GM21381 (cell line): ENCODE measurements at regions not wholly inside any gene's neighbourhood (a gene's known extent, or its start where the extent isn't known, plus 50 kb on each side); places are given as distances from the start of the nearest gene placed in this dataset.

ENCODE experiments used
- ATAC-seq: cut with Tn5 transposase; IDR thresholded peaks from one replicate; pipeline ENCODE4 v1.9.1; 2021; ENCODE audit warnings: mild to moderate bottlenecking, moderate library complexity; ENCODE audit not compliant: unreplicated experiment

DNA sequence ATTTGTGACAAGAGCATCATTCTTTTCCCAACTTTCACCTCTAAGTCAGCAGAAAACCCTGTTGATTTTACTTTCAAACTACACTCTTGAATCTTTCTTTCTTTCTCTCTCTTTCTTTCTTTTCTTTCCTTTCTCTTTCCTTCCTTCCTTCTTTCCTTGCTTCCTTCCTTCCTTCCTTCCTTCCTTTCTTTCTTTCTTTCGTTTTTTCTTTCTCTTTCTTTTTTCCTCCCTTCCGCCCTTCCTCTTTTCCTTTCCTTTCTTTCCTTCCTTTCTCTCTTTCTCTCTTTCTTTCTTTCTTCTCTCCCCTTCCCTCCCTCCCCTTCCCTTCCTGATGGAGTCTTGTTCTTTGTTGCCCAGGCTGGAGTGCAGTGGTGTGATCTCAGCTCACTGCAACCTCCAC is 649.5 kb downstream of the PLCL1 start:
- no peak for ATAC-seq

- ATAC-seq: no peak
Measured at GRCh38 chr2:198452327-198452726, 647.9 kb downstream of the PLCL1 start.

DNA sequence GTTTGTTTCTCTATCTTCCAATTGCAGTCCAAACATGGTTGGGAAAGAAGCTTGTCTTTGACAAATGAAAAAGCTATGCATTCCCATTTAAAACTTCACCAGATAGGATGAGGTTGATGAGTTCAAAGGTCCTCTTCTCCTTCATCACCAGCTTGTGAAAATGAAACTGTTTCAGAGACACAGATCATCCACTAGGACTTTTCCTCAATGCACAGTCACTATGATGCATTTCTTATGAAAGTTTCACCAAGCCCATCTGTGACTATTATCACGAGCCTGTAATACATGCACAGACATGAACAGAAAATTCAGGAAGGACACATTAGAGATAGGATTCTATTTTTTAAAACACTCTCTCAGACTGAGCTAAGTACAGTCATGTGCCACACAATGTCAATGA is 644.4 kb downstream of the PLCL1 start:
- ATAC-seq: no peak

DNA sequence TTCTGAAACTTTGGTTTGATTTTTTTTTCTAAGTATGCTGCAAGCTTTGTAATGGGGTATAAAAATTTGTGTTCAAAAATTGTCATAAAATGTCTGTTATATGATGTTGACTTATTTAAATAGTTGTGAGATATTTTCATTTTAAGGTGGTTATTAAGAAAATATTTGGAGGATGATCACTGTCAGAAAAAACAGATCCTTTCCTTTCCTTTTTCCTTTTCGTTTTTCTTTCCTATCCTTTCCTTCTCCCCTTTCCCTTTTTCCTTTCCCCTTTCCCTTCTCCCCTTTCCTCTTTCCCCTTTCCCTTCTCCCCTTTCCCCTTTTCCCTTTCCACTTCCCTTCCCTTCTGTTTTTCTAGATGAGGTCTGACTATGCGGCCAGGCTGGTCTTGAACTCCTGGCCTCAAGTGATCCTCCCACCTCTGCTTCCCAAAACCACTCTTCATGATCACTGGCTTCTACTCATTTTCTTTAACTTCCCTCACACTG is 640.5 kb downstream of the PLCL1 start:
- ATAC-seq: no peak

GRCh38 chr2:198441901-198442300 is 637.5 kb downstream of the PLCL1 start:
- no peak for ATAC-seq

GRCh38 chr2:198441246-198441645 is 636.9 kb downstream of the PLCL1 start:
- ATAC-seq: no peak

- no peak for ATAC-seq
Measured at GRCh38 chr2:198440833-198441232, 636.4 kb downstream of the PLCL1 start.

GRCh38 chr2:198438331-198438730 is 633.9 kb downstream of the PLCL1 start:
- ATAC-seq: no peak

GRCh38 chr2:198424112-198424511 is 619.7 kb downstream of the PLCL1 start:
- no peak for ATAC-seq

GRCh38 chr2:198417836-198418235 is 613.4 kb downstream of the PLCL1 start:
- no peak for ATAC-seq

- ATAC-seq: no peak
Measured at GRCh38 chr2:198414976-198415375, 610.6 kb downstream of the PLCL1 start.

DNA sequence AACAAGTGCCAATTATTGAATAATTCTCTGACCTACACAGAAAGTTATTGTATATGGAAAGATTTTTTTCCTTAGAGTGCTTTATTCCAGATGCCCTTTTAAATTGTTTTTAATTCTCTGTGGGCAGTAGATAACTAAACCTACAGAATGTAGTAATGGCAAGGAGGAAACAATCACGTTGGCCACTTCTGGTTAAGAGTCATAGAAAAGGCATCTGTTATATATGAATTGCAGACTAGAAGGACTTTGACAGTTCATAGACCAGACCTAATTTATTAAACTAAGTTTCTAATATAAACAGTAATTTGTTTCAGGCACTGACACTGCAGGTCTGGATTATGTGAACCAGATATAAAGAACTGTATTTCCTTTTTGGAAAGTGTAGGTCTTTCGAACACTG is 607.5 kb downstream of the PLCL1 start:
- ATAC-seq: no peak

DNA sequence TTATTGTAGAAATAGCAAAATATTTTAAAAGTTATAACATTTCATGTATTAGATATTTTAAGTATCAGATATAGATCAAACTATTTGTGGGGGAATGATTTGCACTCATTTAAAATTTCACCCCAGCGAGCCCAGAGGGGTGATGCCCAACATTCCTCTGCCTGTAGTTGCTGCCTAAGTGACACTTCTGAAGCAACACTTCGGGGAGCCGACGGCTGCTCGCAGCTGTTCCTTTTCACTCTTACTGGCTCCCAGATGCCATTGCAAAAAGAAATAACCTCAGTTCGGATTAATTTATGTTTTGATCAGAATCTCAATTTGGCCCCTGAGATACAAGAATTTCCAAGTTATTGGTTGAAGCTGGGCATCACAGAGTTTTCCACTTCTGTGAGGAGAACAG is 603.8 kb downstream of the PLCL1 start:
- ATAC-seq: no peak

GRCh38 chr2:198405311-198405710 is 600.9 kb downstream of the PLCL1 start:
- ATAC-seq: no peak

DNA sequence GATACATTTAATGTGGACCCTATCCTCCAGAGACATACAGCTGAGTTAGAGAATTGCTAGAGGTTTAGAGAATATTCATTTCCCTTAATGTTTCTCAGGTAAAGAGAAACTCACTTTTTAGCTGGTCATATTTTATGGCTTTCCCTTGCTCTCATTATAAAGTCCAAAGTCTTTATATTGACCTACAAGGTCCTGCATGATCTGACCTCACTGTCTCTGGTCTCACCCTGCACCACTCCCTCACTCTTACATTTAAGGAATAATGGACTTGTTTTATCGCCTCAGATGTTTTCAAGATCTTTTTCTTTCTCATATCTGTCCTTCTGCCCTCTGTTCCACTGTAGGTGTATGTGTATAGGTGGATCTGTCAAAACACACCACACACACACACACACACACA is 597.3 kb downstream of the PLCL1 start:
- ATAC-seq: no peak

DNA sequence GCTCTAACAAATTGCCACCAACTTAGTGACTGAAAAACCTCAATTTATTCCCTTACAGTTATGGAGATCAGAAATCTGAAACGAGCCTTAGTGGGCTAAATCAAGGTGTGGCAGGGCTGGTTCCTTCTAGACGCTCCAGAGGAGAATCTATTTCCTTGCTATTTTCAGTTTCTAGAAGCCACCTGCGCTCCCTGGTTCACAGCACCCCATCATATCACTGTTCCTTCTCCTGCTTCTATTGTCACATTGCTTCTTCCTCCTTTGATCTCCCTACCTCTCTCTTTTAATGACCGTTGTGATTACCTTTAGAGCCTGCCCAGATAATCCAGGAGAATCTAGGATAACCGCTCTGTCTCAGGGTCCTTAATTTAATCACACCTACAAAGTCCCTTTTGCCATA is 596.6 kb downstream of the PLCL1 start:
- ATAC-seq: no peak

DNA sequence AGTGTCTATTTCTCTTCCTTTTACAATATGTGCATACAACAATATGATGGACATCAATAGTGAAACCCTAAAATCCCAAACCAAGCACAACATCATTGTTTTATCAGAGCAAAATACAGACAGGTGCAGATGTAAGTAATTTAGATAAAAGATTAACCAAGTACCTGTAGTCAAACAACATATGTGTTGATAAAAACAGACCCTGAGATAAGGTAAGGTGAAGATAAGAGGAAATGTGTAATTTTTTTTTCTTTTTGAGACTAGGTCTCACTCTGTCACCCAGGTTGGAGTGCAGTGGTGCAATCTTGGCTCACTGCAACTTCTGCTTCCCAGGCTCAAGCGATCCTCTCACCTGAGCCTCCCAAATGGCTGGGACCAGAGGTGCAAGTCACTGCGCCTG is 589.8 kb downstream of the PLCL1 start:
- no peak for ATAC-seq

GRCh38 chr2:198390670-198391069 is 586.3 kb downstream of the PLCL1 start:
- ATAC-seq: no peak

DNA sequence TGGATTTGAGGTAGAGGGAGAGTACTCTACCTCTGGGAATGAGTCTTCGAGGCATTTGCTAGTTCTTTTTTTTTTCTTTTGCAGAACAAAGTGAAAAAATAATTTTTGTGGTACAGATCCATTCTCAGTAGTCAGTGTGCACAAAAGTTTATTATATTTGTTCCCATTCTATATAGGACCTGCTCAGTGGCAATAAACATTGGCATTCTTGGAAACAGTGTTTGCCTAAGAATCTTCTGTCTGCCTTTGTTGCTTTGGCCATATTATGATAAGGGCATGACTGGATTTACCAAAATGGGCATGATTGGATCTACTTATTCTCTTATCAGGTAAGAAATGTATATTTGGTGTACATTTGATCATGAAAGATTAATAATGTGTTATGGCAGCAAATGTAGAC is 583.3 kb downstream of the PLCL1 start:
- no peak for ATAC-seq

DNA sequence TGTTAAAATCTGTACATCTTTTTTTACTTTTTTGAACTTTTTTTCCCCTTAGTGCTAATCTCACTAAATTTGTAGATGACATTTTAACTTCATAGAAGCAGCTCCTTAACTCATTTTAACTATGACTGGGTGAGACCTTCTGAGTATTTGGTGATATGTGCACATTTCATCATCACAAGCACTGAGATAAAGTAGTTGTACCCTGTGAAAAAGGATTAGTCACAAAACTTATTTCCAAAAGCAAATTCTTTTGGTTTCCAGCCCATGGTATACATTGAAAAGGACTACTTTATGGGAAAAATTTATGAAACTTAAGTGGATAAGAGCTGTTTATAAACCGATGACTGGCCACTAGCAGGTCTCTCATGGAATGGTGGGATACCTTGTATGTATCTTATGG is 581.5 kb downstream of the PLCL1 start:
- ATAC-seq: no peak

GRCh38 chr2:198385326-198385725 is 580.9 kb downstream of the PLCL1 start:
- no peak for ATAC-seq

GRCh38 chr2:198383392-198383791 is 579.0 kb downstream of the PLCL1 start:
- ATAC-seq: no peak

DNA sequence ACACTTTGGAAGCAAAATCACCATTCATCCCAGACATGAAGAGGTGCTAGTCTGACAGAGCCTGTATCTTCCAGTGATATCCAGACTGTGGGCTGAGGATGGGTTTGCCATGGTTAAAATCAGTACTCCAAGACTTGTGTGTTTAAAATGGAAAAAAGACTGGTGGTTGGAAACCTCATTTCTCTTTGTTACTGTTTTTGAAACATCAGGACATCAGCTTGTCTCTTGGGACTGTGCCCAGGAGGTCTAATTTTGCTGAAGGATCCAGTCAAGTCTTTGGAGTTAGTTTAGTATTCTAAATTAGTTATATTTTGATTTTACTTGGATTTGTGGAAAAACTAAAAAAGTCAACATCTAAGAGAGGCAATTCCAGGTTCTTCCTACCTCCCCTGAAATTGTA is 578.4 kb downstream of the PLCL1 start:
- no peak for ATAC-seq

DNA sequence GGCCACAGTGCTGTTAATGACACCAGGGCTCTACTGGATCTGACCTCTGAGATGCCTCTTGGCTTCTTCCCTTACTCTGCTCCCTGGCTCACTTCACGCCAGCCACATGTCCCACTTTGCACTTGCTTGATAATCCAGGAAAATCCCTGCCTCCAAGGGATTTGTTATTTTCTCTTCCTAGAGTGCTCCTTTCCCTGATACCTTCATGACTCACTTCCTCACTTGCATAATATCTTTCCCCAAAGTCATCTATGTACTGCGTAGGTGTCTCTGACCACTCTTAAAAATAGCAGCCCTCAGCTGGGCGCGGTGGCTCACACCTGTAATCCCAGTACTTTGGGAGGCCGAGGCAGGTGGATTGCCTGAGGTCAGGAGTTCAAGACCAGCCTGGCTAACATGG is 572.3 kb downstream of the PLCL1 start:
- no peak for ATAC-seq
